K562 (cell line): ENCODE measurements at regions not wholly inside any gene's neighbourhood (a gene's known extent, or its start where the extent isn't known, plus 50 kb on each side); places are given as distances from the start of the nearest gene placed in this dataset.

Experiments
- CHD7 ChIP-seq: fragments of 200-600 bp; sonication (generic); IDR thresholded peaks from one replicate; pipeline ENCODE4 v1.6.1; 2012; ENCODE audit warnings: mild to moderate bottlenecking, low read depth, low read length, inconsistent platforms
- GMEB1 ChIP-seq: fragments of 250-450 bp; sonication (Bioruptor Pico); IDR thresholded peaks from 2 replicates; pipeline ENCODE4 v1.4.0; 2020; ENCODE audit warnings: mild to moderate bottlenecking
- ZFPM2 ChIP-seq: fragments of 250-450 bp; sonication (Bioruptor Pico); IDR thresholded peaks from 2 replicates; pipeline ENCODE4 v1.5.1; 2022; ENCODE audit warnings: mild to moderate bottlenecking
- ZNF318 ChIP-seq, 2 experiments: fragments of 450-650 bp; IDR thresholded peaks; 2 replicates each; pipeline ENCODE4 v1.6.1; 2016; ENCODE audit warnings: mild to moderate bottlenecking in 2 of 2, borderline replicate concordance in 1 of 2, low read depth in 1 of 2, moderate library complexity in 1 of 2
- ZNF41 ChIP-seq: fragments of 250-450 bp; sonication (Bioruptor Pico); conservative IDR thresholded peaks from 2 replicates; pipeline ENCODE4 v1.4.0; 2020; ENCODE audit warnings: mild to moderate bottlenecking

- TF ChIP-seq ZNF318 (IDR thresholded peaks at IDR 0.05; ENCODE audit: borderline replicate concordance in 1 of 2, low read depth in 1 of 2) (no peak), GMEB1 (CRISPR knock-in tag) (no peak), ZNF41 (no peak), ZFPM2 (CRISPR knock-in tag) (no peak), CHD7 (no peak)
Observed at GRCh38 chr2:16750175-16750924, 84.7 kb upstream of the CYRIA start (continued).
